ENCODE measurements at regions not wholly inside any gene's neighbourhood (a gene's known extent, or its start where the extent isn't known, plus 50 kb on each side); places are given as distances from the start of the nearest gene placed in this dataset.

DNA sequence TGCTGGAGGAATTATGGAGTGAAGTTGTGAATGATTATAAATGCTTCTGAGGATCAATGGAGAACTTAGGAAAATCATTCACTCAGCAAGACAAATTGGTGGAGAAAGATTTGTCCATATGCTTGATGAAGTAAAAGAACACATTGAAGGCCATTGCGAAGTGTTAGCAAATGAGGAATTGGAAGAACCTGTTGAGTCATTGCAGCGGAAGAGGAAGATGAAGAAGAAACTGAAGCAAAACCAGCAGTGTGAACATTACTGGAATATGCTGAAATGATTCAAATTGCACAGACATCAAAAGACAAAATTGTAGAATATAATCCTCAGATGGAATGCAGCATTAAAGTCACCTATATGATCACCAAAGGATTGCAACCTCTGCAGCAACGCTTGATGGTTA is 168.1 kb downstream of the ADAMTS15 start:
- no peak for DNase-seq (ENCODE audit: low read depth, low spot score)
- Histone ChIP-seq H3K9me1 (ENCODE audit: control insufficient read depth, extremely low read depth, insufficient read depth, low read length) (no peaks in the 10 kb centered on the region), H2AFZ (ENCODE audit: control insufficient read depth, low read length) (no peak overlapping the region), H3K9me3 (ENCODE audit: control insufficient read depth, low read depth, low read length) (no peaks in the 10 kb centered on the region), H3K27me3 (ENCODE audit: control insufficient read depth, extremely low read depth, insufficient read depth, low read length) (no peaks in the 10 kb centered on the region), H3K4me2 (ENCODE audit: control insufficient read depth, extremely low read depth, insufficient read depth, low read depth, low read length) (no peak overlapping the region), H3K79me2 (ENCODE audit: control insufficient read depth, insufficient read depth, low read length) (no peaks in the 10 kb centered on the region), H3K4me1 (ENCODE audit: control insufficient read depth, extremely low read depth, insufficient read depth, low read length) (peaks cover 13% of the 10 kb centered on the region), H3K36me3 (ENCODE audit: control insufficient read depth in 2 of 2, extremely low read depth in 1 of 2, insufficient read depth in 2 of 2, low read length in 2 of 2) (no peaks in the 10 kb centered on the region), H3K27ac (ENCODE audit: control insufficient read depth, insufficient read depth, low read length) (no peak overlapping the region), H3K4me3 (ENCODE audit: control insufficient read depth in 2 of 3, extremely low read depth in 1 of 3, insufficient read depth in 2 of 3, low read depth in 1 of 3, low read length in 3 of 3) (no peak overlapping the region), H4K20me1 (ENCODE audit: control insufficient read depth, extremely low read depth, insufficient read depth, low read length) (no peaks in the 10 kb centered on the region), H3K9ac (ENCODE audit: control insufficient read depth, extremely low read depth, insufficient read depth, low read length) (no peak overlapping the region)
- dilution Hi-C loops (cut with MboI; ENCODE audit: extremely low pct_ligation_motif_present, low sequenced_read_pairs): no loop called here
- TF ChIP-seq EZH2 (IDR thresholded peaks at IDR 0.05; ENCODE audit: low read length): no peak
- TF ChIP-seq, protein P1, sequence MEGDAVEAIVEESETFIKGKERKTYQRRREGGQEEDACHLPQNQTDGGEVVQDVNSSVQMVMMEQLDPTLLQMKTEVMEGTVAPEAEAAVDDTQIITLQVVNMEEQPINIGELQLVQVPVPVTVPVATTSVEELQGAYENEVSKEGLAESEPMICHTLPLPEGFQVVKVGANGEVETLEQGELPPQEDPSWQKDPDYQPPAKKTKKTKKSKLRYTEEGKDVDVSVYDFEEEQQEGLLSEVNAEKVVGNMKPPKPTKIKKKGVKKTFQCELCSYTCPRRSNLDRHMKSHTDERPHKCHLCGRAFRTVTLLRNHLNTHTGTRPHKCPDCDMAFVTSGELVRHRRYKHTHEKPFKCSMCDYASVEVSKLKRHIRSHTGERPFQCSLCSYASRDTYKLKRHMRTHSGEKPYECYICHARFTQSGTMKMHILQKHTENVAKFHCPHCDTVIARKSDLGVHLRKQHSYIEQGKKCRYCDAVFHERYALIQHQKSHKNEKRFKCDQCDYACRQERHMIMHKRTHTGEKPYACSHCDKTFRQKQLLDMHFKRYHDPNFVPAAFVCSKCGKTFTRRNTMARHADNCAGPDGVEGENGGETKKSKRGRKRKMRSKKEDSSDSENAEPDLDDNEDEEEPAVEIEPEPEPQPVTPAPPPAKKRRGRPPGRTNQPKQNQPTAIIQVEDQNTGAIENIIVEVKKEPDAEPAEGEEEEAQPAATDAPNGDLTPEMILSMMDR (optimal IDR thresholded peaks at IDR 0.05 in 1 of 3, IDR thresholded peaks at IDR 0.05 in 1 of 3, conservative IDR thresholded peaks at IDR 0.05 in 1 of 3; ENCODE audit: extremely low read depth in 1 of 3, insufficient read depth in 2 of 3, low read length in 3 of 3): no peak
- FAIRE-seq: no peak

DNA sequence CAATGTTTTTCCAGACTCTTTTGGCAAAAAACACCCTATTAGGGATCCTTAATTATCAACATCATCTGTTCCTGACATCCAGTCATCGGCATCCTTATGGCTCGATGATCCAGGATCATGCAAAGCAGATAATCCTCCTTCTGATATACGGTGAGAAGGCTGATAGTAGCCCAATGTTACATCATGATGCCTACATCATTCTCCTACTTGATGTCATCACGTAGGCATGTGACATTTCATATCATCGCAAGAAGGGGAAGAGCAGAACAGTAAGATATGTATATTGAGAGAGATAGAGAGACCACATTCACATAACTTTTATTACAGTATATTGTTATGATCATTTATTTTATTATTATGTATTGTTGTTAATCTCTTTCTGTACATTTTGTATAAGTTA is 168.6 kb downstream of the ADAMTS15 start:
- H3K9ac ChIP-seq (ENCODE audit: control insufficient read depth, extremely low read depth, insufficient read depth, low read length): no peak overlapping the region
- no peaks in the 10 kb centered on the region for H3K9me3 ChIP-seq (ENCODE audit: control insufficient read depth, low read depth, low read length)
- H3K27ac ChIP-seq (ENCODE audit: control insufficient read depth, insufficient read depth, low read length): no peak overlapping the region
- no peaks in the 10 kb centered on the region for H3K79me2 ChIP-seq (ENCODE audit: control insufficient read depth, insufficient read depth, low read length)
- no peak overlapping the region for H3K4me3 ChIP-seq (ENCODE audit: control insufficient read depth in 2 of 3, extremely low read depth in 1 of 3, insufficient read depth in 2 of 3, low read depth in 1 of 3, low read length in 3 of 3)
- dilution Hi-C loops (cut with MboI; ENCODE audit: extremely low pct_ligation_motif_present, low sequenced_read_pairs): no loop called here
- no peak overlapping the region for H2AFZ ChIP-seq (ENCODE audit: control insufficient read depth, low read length)
- no peaks in the 10 kb centered on the region for H3K27me3 ChIP-seq (ENCODE audit: control insufficient read depth, extremely low read depth, insufficient read depth, low read length)
- no peaks in the 10 kb centered on the region for H3K36me3 ChIP-seq (ENCODE audit: control insufficient read depth in 2 of 2, extremely low read depth in 1 of 2, insufficient read depth in 2 of 2, low read length in 2 of 2)
- no peak overlapping the region for H3K4me2 ChIP-seq (ENCODE audit: control insufficient read depth, extremely low read depth, insufficient read depth, low read depth, low read length)
- peaks cover 9% of the 10 kb centered on the region for H3K4me1 ChIP-seq (ENCODE audit: control insufficient read depth, extremely low read depth, insufficient read depth, low read length)
- no peak for TF ChIP-seq EZH2 (IDR thresholded peaks at IDR 0.05; ENCODE audit: low read length)
- TF ChIP-seq, protein P1 (optimal IDR thresholded peaks at IDR 0.05 in 1 of 3, IDR thresholded peaks at IDR 0.05 in 1 of 3, conservative IDR thresholded peaks at IDR 0.05 in 1 of 3; ENCODE audit: extremely low read depth in 1 of 3, insufficient read depth in 2 of 3, low read length in 3 of 3): no peak
- FAIRE-seq (no peak), DNase-seq (ENCODE audit: low read depth, low spot score) (no peak)
- H4K20me1 ChIP-seq (ENCODE audit: control insufficient read depth, extremely low read depth, insufficient read depth, low read length): no peaks in the 10 kb centered on the region
- H3K9me1 ChIP-seq (ENCODE audit: control insufficient read depth, extremely low read depth, insufficient read depth, low read length): no peaks in the 10 kb centered on the region
